ENCODE measurements at regions not wholly inside any gene's neighbourhood (a gene's known extent, or its start where the extent isn't known, plus 50 kb on each side); places are given as distances from the start of the nearest gene placed in this dataset.

- Histone ChIP-seq H3K27me3 (replicated peaks; ENCODE audit: insufficient read depth, low read depth, low read length, poor library complexity) (no peaks in the 10 kb centered on the region), H3K27ac (ENCODE audit: low read depth, low read length, poor library complexity, severe bottlenecking) (no peak overlapping the region), H3K4me1 (ENCODE audit: insufficient read depth, low read length, poor library complexity, severe bottlenecking) (peaks cover 5% of the 10 kb centered on the region), H3K4me3 (ENCODE audit: low read depth, low read length, poor library complexity, severe bottlenecking) (no peak overlapping the region), H3K36me3 (ENCODE audit: insufficient read depth, low read length, poor library complexity, severe bottlenecking) (no peaks in the 10 kb centered on the region), H3K9me3 (ENCODE audit: low read depth, low read length, poor library complexity, severe bottlenecking) (no peaks in the 10 kb centered on the region)
- BruUV-seq (replicated peaks): no TSS peak
- intact Hi-C loops (cut with micrococcal nuclease; ENCODE audit: unreplicated experiment): no loop called here
- DNase-seq (ENCODE audit: low spot score): no peak
- POLR2A ChIA-PET (ENCODE audit: low non-redundant PET): no interaction called here
- TF ChIP-seq, protein P1, sequence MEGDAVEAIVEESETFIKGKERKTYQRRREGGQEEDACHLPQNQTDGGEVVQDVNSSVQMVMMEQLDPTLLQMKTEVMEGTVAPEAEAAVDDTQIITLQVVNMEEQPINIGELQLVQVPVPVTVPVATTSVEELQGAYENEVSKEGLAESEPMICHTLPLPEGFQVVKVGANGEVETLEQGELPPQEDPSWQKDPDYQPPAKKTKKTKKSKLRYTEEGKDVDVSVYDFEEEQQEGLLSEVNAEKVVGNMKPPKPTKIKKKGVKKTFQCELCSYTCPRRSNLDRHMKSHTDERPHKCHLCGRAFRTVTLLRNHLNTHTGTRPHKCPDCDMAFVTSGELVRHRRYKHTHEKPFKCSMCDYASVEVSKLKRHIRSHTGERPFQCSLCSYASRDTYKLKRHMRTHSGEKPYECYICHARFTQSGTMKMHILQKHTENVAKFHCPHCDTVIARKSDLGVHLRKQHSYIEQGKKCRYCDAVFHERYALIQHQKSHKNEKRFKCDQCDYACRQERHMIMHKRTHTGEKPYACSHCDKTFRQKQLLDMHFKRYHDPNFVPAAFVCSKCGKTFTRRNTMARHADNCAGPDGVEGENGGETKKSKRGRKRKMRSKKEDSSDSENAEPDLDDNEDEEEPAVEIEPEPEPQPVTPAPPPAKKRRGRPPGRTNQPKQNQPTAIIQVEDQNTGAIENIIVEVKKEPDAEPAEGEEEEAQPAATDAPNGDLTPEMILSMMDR (conservative IDR thresholded peaks at IDR 0.05; ENCODE audit: low read depth, low read length): no peak
- TF ChIP-seq EZH2 (IDR thresholded peaks at IDR 0.05; ENCODE audit: borderline replicate concordance, low read depth, low read length, poor library complexity, severe bottlenecking): no peak
- CTCF ChIA-PET: no interaction called here
Observed at GRCh38 chr14:38079268-38079667, 128.4 kb upstream of the SSTR1 start.

GRCh38 chr14:38079886-38080285, 127.8 kb upstream of the SSTR1 start:
- peak; percentile 36 for DNase-seq (ENCODE audit: low spot score)
- Histone ChIP-seq H3K9me3 (ENCODE audit: low read depth, low read length, poor library complexity, severe bottlenecking) (no peaks in the 10 kb centered on the region), H3K4me3 (ENCODE audit: low read depth, low read length, poor library complexity, severe bottlenecking) (no peak overlapping the region), H3K4me1 (ENCODE audit: insufficient read depth, low read length, poor library complexity, severe bottlenecking) (peaks cover 5% of the 10 kb centered on the region), H3K27ac (ENCODE audit: low read depth, low read length, poor library complexity, severe bottlenecking) (no peak overlapping the region), H3K27me3 (replicated peaks; ENCODE audit: insufficient read depth, low read depth, low read length, poor library complexity) (no peaks in the 10 kb centered on the region), H3K36me3 (ENCODE audit: insufficient read depth, low read length, poor library complexity, severe bottlenecking) (no peaks in the 10 kb centered on the region)
- POLR2A ChIA-PET (ENCODE audit: low non-redundant PET): no interaction called here
- TF ChIP-seq, protein P1 (conservative IDR thresholded peaks at IDR 0.05; ENCODE audit: low read depth, low read length): no peak
- TF ChIP-seq EZH2 (IDR thresholded peaks at IDR 0.05; ENCODE audit: borderline replicate concordance, low read depth, low read length, poor library complexity, severe bottlenecking): no peak
- intact Hi-C loops (cut with micrococcal nuclease; ENCODE audit: unreplicated experiment): no loop called here
- CTCF ChIA-PET: no interaction called here
- BruUV-seq (replicated peaks): no TSS peak

DNA sequence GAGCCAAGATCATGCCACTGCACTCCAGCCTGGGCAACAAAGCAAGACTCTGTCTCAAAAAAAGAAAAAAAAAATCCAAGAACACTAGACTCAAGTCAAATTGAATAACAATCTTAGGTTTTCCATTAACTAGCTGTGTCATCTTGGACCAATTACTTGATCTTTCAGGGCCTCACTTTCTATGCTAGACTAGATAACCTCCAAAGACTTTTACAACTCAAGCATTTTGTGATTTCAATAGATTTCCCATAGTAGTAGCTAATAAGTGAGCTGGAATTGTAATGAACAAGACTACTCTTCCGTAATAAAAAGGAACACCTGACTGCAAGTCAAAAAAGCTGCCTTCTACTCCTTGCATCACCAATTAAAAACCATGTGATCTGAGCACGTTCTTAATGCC, 127.0 kb upstream of the SSTR1 start:
- Histone ChIP-seq H3K27ac (ENCODE audit: low read depth, low read length, poor library complexity, severe bottlenecking) (no peak overlapping the region), H3K27me3 (replicated peaks; ENCODE audit: insufficient read depth, low read depth, low read length, poor library complexity) (no peaks in the 10 kb centered on the region), H3K9me3 (ENCODE audit: low read depth, low read length, poor library complexity, severe bottlenecking) (no peaks in the 10 kb centered on the region), H3K4me3 (ENCODE audit: low read depth, low read length, poor library complexity, severe bottlenecking) (no peak overlapping the region), H3K36me3 (ENCODE audit: insufficient read depth, low read length, poor library complexity, severe bottlenecking) (no peaks in the 10 kb centered on the region), H3K4me1 (ENCODE audit: insufficient read depth, low read length, poor library complexity, severe bottlenecking) (peaks cover 5% of the 10 kb centered on the region)
- ChIA-PET POLR2A (ENCODE audit: low non-redundant PET) (no interaction called here), CTCF (no interaction called here)
- intact Hi-C loops (cut with micrococcal nuclease; ENCODE audit: unreplicated experiment): no loop called here
- no peak for TF ChIP-seq EZH2 (IDR thresholded peaks at IDR 0.05; ENCODE audit: borderline replicate concordance, low read depth, low read length, poor library complexity, severe bottlenecking)
- TF ChIP-seq, protein P1 (conservative IDR thresholded peaks at IDR 0.05; ENCODE audit: low read depth, low read length): no peak
- no peak for DNase-seq (ENCODE audit: low spot score)
- BruUV-seq (replicated peaks): no TSS peak
